ENCODE measurements at regions not wholly inside any gene's neighbourhood (a gene's known extent, or its start where the extent isn't known, plus 50 kb on each side); places are given as distances from the start of the nearest gene placed in this dataset.

- no peak overlapping the region for H3K27ac ChIP-seq
- TF ChIP-seq ZFX (IDR thresholded peaks at IDR 0.05; ENCODE audit: borderline replicate concordance) (no peak), CTCF (IDR thresholded peaks at IDR 0.05) (no peak)
Observed at GRCh38 chr15:62528505-62528904, 363.4 kb upstream of the C2CD4B start.

- TF ChIP-seq ZFX (IDR thresholded peaks at IDR 0.05; ENCODE audit: borderline replicate concordance) (no peak), CTCF (IDR thresholded peaks at IDR 0.05) (no peak)
- no peak overlapping the region for H3K27ac ChIP-seq
Observed at GRCh38 chr15:62532367-62532766, 367.3 kb upstream of the C2CD4B start.

GRCh38 chr15:62533687-62534086 lies 368.6 kb upstream of the C2CD4B start:
- H3K27ac ChIP-seq: no peak overlapping the region
- no peak for TF ChIP-seq ZFX (IDR thresholded peaks at IDR 0.05; ENCODE audit: borderline replicate concordance)
- TF ChIP-seq CTCF (IDR thresholded peaks at IDR 0.05): no peak

GRCh38 chr15:62534996-62535395 lies 369.9 kb upstream of the C2CD4B start:
- TF ChIP-seq CTCF (IDR thresholded peaks at IDR 0.05) (no peak), ZFX (IDR thresholded peaks at IDR 0.05; ENCODE audit: borderline replicate concordance) (no peak)
- no peak overlapping the region for H3K27ac ChIP-seq

- H3K27ac ChIP-seq: no peak overlapping the region
- no peak for TF ChIP-seq ZFX (IDR thresholded peaks at IDR 0.05; ENCODE audit: borderline replicate concordance)
- no peak for TF ChIP-seq CTCF (IDR thresholded peaks at IDR 0.05)
Observed at GRCh38 chr15:62539236-62539635, 374.2 kb upstream of the C2CD4B start.

- H3K27ac ChIP-seq: no peak overlapping the region
- no peak for TF ChIP-seq CTCF (IDR thresholded peaks at IDR 0.05)
- TF ChIP-seq ZFX (IDR thresholded peaks at IDR 0.05; ENCODE audit: borderline replicate concordance): no peak
Observed at GRCh38 chr15:62541250-62541649, 376.2 kb upstream of the C2CD4B start.

GRCh38 chr15:62541846-62542245 lies 376.8 kb upstream of the C2CD4B start:
- no peak for TF ChIP-seq CTCF (IDR thresholded peaks at IDR 0.05)
- no peak overlapping the region for H3K27ac ChIP-seq

Data from 22Rv1 (cell line).